NCI-H345 (cell line): ENCODE measurements at regions not wholly inside any gene's neighbourhood (a gene's known extent, or its start where the extent isn't known, plus 50 kb on each side); places are given as distances from the start of the nearest gene placed in this dataset.
A peak's percentile ranks its signal among the peaks of the same experiment; 100 is the strongest.

Source experiments
- DNase-seq: peaks from one replicate; lab custom pipeline; 2025; lab: John Stamatoyannopoulos, UW

DNA sequence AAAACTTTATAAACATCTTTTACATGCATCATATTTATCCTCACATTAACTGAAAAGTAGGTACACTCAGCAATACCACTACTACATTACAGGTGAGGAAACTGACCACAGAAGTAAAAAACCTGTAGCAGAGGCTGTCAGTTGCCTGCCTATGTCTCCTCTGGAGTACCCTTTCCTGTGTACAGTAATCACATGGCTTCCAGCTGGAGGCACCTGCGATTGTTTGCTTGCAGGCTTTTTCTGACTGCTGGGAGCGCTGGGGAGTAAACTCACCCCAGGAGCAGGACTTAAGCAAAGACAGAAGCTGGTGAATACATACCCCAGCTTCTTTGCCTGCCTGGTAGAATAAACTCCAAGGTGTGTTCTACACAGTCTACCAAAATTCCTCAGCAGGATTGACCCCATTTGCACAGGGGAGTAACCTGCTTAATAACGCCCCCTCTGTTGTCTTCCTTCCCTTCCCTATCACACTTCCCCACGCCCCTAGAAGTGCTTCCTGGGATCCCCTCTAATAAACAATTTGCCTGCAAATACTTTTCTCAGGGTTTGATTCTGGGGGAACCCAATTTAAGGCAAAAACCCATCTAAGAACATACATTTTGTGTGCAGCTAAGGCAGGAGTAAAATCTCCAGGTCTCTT lies 138.9 kb downstream of the PTH2R start:
- DNase-seq = peak; percentile 93

GRCh38 chr2:208546107-208546506 lies 139.5 kb downstream of the PTH2R start:
- DNase-seq = no peak

- no peak for DNase-seq
Measured at GRCh38 chr2:208546860-208547650, 140.5 kb downstream of the PTH2R start.

GRCh38 chr2:208548700-208549099 lies 142.1 kb downstream of the PTH2R start:
- no peak for DNase-seq

- DNase-seq = no peak
Measured at GRCh38 chr2:208549546-208550158, 143.1 kb downstream of the PTH2R start.

GRCh38 chr2:208552943-208553342 lies 146.4 kb downstream of the PTH2R start:
- DNase-seq = no peak

DNA sequence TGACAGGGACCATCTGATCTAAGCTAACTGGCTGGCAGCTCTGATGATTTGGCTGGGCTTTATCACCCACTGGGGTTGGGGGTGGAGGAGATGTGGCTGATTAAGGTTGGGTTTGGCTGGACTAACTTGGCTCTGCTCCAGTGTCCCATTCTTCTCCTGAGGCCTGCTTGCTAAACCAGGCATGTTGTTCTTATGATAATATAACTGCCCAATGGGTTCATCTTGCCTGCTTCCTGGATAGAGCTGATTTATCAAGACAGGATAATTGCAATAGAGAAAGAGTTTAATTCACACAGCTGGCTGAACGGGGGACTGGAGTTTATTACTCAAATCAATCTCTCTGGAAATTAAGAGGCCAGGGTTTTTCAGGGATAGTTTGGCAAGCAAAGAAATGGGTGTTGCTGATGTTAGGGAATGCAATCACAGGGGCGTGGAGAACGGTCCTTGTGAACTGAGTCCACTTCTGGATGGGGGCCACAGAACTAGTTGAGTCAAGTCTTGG lies 150.4 kb downstream of the PTH2R start:
- peak; percentile 93 for DNase-seq

DNA sequence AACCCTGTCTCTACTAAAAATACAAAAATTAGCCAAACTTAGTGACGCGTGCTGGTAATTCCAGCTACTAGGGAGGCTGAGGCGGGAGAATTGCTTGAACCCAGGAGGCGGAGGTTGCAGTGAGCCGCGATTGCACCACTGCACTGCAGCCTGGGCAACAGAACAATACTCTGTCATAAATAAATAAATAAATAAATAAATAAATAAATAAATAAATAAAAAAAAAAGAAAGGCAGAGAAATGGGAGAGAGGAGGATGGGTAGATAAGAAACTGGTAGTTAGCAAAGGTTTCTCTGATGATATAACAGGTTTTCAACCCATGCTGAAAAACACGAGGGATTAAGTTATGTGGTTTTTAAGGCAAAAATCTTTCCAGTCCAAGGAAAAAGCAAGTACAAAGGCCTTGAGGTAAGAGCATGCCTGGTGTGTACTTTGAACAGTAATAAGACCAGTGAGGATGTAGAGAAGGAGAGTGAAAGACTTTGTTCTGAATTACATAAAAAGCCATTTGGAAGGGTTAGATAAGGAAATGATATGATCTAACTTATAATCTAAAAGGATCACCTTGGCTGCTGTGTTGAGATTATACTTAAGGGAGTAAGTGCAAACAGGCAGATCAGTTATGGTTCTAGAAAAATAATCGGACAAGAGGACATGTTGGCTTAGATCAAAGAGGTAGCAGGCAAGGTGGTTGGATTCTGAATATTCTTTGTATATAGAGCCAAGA lies 159.3 kb downstream of the PTH2R start:
- DNase-seq = no peak

- no peak for DNase-seq
Measured at GRCh38 chr2:208568203-208568602, 161.6 kb downstream of the PTH2R start.

GRCh38 chr2:208570066-208570465 lies 163.5 kb downstream of the PTH2R start:
- no peak for DNase-seq

DNA sequence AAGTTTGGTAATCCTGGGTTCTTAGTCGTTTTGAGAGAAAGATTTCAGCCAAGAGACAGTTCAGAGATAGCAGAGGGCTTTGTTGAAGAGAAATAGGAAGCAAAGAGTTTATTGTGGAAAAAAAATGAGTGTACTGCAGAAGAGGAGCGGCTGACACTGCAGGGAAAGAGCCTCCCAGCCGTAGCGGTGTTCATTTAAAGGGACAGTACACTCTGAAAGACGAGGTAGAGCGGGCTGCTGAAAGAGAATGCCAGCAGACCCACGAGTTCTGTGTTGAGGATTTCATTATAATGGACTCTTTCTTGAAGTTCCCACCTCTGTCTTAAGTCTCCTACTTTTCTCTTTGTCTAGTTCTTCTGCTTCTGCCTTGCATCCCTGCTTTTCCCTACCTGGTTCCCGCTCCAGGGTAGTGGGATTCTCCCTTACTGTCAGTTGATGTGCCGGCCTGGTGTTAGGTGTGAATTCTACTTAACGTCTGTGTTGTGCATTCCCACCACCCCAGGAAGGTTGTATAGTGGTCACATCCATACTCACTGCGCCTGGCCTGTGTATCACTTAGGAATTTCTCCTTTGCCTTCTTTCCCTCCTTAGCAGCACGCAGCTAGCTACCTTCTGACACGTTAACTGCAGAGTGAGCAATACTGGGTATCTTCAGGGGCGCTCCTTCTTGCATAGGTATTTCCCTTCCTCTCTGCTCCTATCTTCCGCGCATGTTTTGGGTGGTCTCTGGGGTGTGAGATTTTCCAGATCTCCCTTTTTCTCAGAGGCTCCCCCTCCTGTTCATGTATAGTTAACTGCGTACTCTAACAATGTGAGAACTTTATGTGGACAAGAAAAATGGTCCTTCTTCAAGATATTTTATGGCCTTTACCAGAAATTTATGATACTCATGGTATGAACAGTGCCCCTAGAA lies 164.5 kb downstream of the PTH2R start:
- DNase-seq = no peak

DNA sequence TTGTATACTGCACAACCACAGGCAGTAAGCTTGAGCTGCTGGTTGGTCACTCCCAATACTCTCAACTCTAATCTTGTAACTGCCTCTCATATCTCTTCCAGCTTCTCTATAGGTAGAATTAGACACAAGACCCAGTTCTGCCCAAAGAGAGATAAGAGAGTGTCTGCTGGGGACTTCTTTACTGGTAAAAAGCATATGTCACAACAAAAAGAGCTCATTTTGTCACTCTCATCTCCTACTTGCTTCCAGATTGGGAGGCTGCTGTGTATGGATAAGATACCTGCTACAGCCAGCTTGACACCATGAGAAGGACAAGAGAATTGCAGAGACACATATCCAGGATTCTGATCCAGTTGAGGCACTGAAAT lies 165.2 kb downstream of the PTH2R start:
- DNase-seq = no peak

DNA sequence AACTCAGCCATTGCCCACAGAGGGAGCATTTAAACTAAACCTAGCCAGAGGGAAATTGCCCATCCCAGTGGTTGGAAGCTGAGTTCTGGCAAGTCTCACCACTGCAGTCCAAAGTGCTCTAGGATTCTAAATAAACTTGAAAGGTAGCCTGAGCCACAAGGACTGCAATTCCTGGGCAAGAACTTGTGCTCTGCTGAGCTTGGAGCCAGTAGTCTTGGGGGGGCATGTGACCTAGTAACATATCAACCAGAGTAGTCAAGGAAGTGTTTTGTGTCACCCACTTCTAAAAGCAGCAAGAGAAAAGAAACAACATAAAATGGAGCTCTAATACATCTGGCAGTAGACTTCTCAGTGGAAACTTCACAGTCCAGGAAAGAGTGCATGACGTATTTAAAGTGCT lies 167.0 kb downstream of the PTH2R start:
- DNase-seq = no peak

- DNase-seq = no peak
Measured at GRCh38 chr2:208579678-208580077, 173.1 kb downstream of the PTH2R start.

DNA sequence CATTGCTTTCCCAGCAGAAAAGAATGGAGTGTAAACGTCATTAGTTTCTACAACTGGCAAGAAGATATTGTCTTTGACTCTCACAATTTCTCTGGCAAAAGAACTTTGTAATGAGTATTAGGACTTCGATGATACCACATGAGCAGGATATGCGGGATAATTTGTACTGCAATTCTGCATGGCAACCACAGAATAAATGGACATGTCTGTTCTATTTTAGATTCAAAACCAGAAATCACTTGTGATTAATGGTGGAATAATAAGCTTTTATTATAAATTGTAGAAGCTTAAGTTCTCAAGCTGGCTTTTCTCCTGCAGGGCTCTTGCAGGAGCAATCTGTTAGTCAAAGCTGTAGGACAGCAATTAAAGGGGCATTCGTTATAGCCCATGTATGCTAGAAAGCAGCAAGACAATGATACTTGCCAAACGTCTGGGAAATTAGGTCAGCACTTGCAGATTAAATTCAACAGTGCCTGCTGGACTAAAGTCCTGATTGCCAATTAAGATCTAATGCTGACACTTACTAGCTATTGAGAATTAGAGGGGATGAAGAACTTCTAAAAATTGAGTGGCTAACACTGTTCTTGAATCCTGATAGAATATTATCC lies 177.9 kb downstream of the PTH2R start:
- no peak for DNase-seq

DNA sequence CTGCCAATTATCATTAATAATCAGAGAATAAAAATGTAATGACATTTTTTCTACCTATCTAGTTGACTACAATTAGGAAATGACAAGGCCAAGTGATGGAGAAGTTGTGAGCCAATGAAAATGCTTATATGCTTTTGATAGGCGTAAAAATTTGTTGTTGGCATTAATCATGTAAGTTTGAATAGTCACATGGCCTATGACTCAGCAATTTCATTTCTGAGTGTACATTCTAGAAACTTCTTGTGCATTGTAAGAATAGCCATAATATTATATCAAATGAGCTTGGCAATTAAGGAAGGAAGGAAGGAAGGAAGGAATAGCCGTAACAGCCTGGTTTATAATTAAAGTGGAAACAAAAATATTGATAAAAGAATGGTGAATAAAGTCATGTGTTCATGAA lies 179.9 kb downstream of the PTH2R start:
- DNase-seq = no peak

GRCh38 chr2:208594642-208595385 lies 188.2 kb downstream of the PTH2R start:
- no peak for DNase-seq

- peak; percentile 37 for DNase-seq
Measured at GRCh38 chr2:208595386-208596275, 189.0 kb downstream of the PTH2R start.

GRCh38 chr2:208607694-208608093 lies 201.1 kb downstream of the PTH2R start:
- no peak for DNase-seq
